ENCODE measurements at regions not wholly inside any gene's neighbourhood (a gene's known extent, or its start where the extent isn't known, plus 50 kb on each side); places are given as distances from the start of the nearest gene placed in this dataset.

DNA sequence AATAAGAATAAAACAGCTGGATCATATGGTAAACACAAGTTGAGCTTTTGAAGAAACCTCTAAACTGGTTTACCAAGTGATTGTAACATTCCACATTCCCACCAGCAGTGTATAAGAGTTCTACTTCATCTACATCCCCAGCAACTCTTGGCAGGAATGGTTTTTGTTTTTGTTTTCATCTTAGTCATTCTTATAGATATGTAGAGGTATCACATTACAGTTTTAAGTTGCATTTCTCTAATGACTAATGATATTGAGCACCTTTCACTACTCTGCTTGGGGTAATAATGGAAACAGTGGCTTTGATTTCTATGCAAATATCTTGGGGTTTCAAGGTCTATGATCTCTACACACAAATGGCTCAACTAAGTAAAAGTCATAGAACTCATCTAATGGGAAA is 614.5 kb downstream of the TBC1D4 start:
- Mint-ChIP-seq H3K36me3 (ENCODE audit: low read depth) (no peaks in the 10 kb centered on the region), H3K4me1 (ENCODE audit: low read depth) (no peaks in the 10 kb centered on the region), H3K4me3 (no peak overlapping the region)

DNA sequence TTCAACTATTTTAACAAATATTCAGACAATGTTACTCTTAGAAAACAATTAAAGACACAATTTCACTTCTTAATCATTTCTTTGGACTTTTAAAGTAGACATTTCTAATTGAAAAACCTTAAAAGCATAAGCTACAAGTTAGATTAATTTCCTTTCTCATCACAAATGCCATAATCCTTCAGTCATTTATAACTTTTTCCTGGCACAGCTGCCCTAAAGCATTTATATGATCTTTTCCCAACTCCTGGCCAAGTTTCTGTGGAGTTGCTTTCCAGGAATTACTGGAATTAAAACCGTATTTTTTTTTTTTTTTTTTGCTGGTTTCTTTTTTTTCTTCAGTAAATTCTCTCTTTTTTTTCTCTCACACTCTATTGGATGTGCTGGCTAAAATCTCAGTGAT is 615.9 kb downstream of the TBC1D4 start:
- DNase-seq (ENCODE audit: low spot score) = no peak
- peaks cover 3% of the 10 kb centered on the region for H3K9me3 Mint-ChIP-seq
- H3K36me3 Mint-ChIP-seq (ENCODE audit: low read depth) = no peaks in the 10 kb centered on the region
- no peak overlapping the region for H3K4me3 Mint-ChIP-seq
- no peak overlapping the region for H3K27ac Mint-ChIP-seq
- no peaks in the 10 kb centered on the region for H3K4me1 Mint-ChIP-seq (ENCODE audit: low read depth)
- H3K27me3 Mint-ChIP-seq (ENCODE audit: low read depth) = no peaks in the 10 kb centered on the region

More for the DNA sequence above, 614.5 kb downstream of the TBC1D4 start:
- DNase-seq (ENCODE audit: low spot score) = no peak
- Mint-ChIP-seq H3K27me3 (ENCODE audit: low read depth) (no peaks in the 10 kb centered on the region), H3K9me3 (peaks cover 3% of the 10 kb centered on the region), H3K27ac (no peak overlapping the region)

DNA sequence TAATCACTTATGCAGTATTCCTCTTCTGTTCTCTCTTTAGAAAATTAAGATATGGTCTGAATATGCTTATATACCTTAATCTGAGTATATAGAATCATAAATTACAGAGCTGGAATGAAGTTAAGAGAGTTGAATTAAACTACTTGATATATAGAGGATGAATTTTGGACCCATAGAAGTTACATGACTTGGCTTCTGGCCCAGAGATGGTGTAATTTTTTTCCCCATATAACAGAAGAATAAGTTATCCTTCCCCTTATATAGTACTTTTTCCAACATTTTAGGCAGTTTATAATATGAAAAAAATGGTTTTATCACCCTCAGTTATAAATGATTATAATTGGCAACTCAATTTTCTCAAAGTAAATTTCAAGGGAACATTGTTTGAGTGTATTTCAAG is 616.3 kb downstream of the TBC1D4 start:
- Mint-ChIP-seq H3K36me3 (ENCODE audit: low read depth) (no peaks in the 10 kb centered on the region), H3K4me3 (no peak overlapping the region), H3K9me3 (peaks cover 3% of the 10 kb centered on the region), H3K4me1 (ENCODE audit: low read depth) (no peaks in the 10 kb centered on the region), H3K27me3 (ENCODE audit: low read depth) (no peaks in the 10 kb centered on the region), H3K27ac (no peak overlapping the region)
- DNase-seq (ENCODE audit: low spot score) = no peak

DNA sequence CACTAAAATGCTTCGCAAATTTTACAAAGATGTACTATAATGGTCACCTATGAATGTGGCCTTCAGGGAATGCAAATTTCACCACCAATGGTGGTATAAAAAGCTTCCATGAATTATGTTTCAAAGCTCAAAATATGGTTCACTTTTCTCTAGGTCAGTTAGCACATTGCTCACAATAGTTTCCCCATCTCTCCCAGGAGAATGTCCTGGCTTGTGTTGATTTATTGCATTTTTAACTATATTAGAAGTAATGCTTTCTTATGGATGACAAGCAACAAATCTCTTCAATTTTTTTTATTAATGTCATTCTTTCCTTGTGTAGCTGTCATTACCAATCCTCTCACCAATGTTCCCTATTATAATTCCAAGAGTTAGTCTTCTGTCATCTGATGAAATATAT is 621.2 kb downstream of the TBC1D4 start:
- no peak for DNase-seq (ENCODE audit: low spot score)
- no peak overlapping the region for H3K27ac Mint-ChIP-seq
- H3K4me1 Mint-ChIP-seq (ENCODE audit: low read depth) = no peaks in the 10 kb centered on the region
- H3K27me3 Mint-ChIP-seq (ENCODE audit: low read depth) = no peaks in the 10 kb centered on the region
- H3K4me3 Mint-ChIP-seq = no peak overlapping the region
- no peaks in the 10 kb centered on the region for H3K9me3 Mint-ChIP-seq
- H3K36me3 Mint-ChIP-seq (ENCODE audit: low read depth) = no peaks in the 10 kb centered on the region

DNA sequence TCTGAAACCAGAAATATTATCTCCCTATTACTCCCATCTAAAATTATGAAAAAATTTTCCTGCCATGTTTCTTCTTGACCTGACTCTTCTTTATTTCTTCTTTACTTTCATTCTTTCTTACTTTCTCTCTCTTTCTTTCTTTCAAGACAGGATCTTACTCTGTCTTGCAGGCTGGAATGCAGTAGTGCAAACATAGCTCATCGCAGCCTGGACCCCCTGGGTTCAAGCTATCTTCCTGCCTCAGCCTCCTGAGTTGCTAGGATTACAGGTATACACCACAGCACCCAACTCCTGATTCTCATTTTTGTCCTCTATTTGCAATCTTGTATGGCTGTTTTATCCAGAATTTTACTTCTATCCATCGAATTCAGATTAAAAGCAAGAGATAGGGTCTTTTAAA is 631.1 kb downstream of the TBC1D4 start:
- DNase-seq (ENCODE audit: low spot score) = no peak
- Mint-ChIP-seq H3K4me1 (ENCODE audit: low read depth) (no peaks in the 10 kb centered on the region), H3K4me3 (no peak overlapping the region), H3K9me3 (no peaks in the 10 kb centered on the region), H3K36me3 (ENCODE audit: low read depth) (no peaks in the 10 kb centered on the region), H3K27me3 (ENCODE audit: low read depth) (no peaks in the 10 kb centered on the region), H3K27ac (no peak overlapping the region)

DNA sequence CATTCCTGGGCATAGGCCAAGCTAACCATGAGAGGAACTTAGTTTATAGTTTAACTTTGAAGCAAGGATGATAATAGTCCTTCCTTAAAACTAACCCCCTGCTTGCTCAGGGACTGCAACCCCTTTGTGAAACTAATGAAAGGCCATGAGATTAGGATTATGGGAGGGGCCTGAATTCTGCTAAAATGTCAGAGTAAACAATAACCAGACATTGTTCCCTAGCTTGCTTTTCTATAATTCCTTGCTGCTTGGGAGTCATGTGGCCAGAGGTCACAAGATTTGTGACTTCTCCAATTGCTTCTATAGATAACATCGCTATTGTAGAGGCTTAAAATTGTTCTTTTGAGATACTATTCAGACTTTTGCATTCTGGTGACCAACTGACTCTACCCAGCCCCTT is 634.0 kb downstream of the TBC1D4 start:
- no peaks in the 10 kb centered on the region for H3K4me1 Mint-ChIP-seq (ENCODE audit: low read depth)
- no peak overlapping the region for H3K27ac Mint-ChIP-seq
- no peaks in the 10 kb centered on the region for H3K36me3 Mint-ChIP-seq (ENCODE audit: low read depth)
- no peak overlapping the region for H3K4me3 Mint-ChIP-seq
- DNase-seq (ENCODE audit: low spot score) = no peak
- H3K9me3 Mint-ChIP-seq = no peaks in the 10 kb centered on the region
- no peaks in the 10 kb centered on the region for H3K27me3 Mint-ChIP-seq (ENCODE audit: low read depth)

DNA sequence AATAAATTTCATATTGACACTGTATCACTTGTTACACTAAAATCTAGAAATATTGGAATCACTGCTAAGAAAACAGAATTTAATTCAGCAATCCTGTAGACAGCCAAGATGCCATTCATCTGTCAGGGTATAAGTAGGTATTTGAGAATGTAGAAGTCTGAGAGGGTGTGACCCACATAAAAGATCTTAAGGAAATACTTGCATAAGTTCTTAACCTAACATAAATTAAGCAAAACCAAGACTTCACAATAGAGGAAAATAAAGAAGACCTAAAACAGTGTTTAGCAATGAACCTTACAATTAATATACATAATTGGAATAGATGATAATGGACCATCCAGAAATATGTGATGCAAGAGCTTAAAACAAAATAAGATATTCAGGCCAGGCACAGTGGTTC is 636.2 kb downstream of the TBC1D4 start:
- H3K27ac Mint-ChIP-seq = no peak overlapping the region
- no peaks in the 10 kb centered on the region for H3K4me1 Mint-ChIP-seq (ENCODE audit: low read depth)

DNA sequence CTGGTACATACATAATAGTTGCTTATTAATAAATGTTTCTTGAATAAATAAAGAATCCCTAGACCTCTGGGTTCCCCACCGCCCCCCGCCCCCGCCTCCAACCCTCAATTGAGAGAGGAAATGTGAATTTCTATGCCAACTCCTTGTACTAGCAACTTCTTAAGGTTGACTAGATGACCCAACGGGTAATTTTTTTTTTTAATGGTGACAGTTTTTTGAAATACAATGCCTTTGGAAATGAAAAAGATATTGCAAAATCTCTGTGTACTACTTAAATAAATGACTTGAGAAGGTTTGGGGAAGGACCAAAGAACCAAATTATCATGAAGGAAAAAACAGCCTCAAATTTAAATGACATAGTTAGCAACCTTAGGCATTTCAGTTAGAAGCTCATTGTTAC is 640.3 kb downstream of the TBC1D4 start:
- no peak for DNase-seq (ENCODE audit: low spot score)
- Mint-ChIP-seq H3K27ac (no peak overlapping the region), H3K4me1 (ENCODE audit: low read depth) (no peaks in the 10 kb centered on the region), H3K27me3 (ENCODE audit: low read depth) (no peaks in the 10 kb centered on the region), H3K9me3 (no peaks in the 10 kb centered on the region), H3K4me3 (no peak overlapping the region), H3K36me3 (ENCODE audit: low read depth) (no peaks in the 10 kb centered on the region)

More for the DNA sequence above, 636.2 kb downstream of the TBC1D4 start:
- no peaks in the 10 kb centered on the region for H3K36me3 Mint-ChIP-seq (ENCODE audit: low read depth)
- no peaks in the 10 kb centered on the region for H3K9me3 Mint-ChIP-seq
- H3K4me3 Mint-ChIP-seq = no peak overlapping the region
- DNase-seq (ENCODE audit: low spot score) = no peak
- no peaks in the 10 kb centered on the region for H3K27me3 Mint-ChIP-seq (ENCODE audit: low read depth)

DNA sequence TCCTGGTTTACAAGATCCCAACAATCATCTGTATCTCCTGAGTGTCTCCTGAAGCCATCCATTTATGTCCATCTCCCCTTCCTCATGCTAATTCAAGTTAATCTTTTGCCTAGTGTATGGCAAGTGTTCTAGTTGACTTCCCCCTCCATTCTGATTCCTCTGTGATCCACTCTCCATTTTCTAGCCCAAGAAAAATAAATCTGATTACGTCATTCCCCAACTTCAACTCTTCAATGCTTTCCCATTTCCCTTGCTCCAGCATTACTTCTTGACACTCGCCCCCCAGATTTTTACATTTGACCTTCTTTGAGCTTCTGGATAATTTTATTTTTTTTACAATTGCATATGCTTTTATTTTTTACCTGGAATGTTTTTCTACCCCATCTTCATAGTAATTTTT is 640.8 kb downstream of the TBC1D4 start:
- no peak overlapping the region for H3K27ac Mint-ChIP-seq
- H3K4me1 Mint-ChIP-seq (ENCODE audit: low read depth) = no peaks in the 10 kb centered on the region
- no peaks in the 10 kb centered on the region for H3K9me3 Mint-ChIP-seq
- H3K27me3 Mint-ChIP-seq (ENCODE audit: low read depth) = no peaks in the 10 kb centered on the region
- DNase-seq (ENCODE audit: low spot score) = no peak
- H3K4me3 Mint-ChIP-seq = no peak overlapping the region
- H3K36me3 Mint-ChIP-seq (ENCODE audit: low read depth) = no peaks in the 10 kb centered on the region

DNA sequence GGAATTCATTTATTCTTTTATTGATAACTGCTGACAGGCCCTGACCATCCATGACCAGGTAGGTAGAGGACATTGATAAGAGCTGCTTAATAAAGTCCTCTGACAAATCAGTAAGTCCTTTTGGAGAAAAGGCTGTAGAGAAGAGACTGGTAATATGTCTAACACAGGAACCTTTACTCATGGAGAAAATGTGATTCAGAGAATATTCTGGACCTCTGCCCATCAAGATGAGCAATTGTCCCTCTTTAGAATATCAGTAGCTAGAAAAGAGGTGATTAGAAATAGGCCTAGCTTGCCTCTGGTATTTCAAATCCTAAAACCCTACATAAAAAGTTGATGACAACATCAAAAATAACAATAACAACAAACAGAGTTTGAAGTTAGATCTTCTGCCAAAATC is 642.3 kb downstream of the TBC1D4 start:
- no peaks in the 10 kb centered on the region for H3K36me3 Mint-ChIP-seq (ENCODE audit: low read depth)
- no peak overlapping the region for H3K27ac Mint-ChIP-seq
- H3K4me3 Mint-ChIP-seq = no peak overlapping the region
- H3K4me1 Mint-ChIP-seq (ENCODE audit: low read depth) = no peaks in the 10 kb centered on the region
- DNase-seq (ENCODE audit: low spot score) = no peak
- no peaks in the 10 kb centered on the region for H3K9me3 Mint-ChIP-seq
- no peaks in the 10 kb centered on the region for H3K27me3 Mint-ChIP-seq (ENCODE audit: low read depth)

DNA sequence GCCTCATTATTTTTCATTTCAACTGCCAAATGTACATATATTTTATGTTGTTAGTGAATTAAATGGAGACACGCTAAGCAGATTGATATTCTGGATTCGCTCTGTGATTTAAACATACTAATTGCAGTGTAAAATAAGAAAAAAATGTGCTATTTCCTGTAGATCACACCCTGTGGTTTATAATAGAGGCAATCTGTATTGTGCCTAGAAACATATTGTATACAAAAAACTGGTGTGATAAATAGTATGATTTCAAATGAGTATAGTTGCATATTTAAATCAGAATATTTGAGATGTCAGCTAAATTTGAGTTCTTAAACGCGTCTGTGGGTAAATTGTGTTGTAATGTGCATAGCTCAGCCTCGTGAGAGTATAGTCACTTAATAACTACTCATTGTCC is 643.9 kb downstream of the TBC1D4 start:
- Mint-ChIP-seq H3K4me1 (ENCODE audit: low read depth) (no peaks in the 10 kb centered on the region), H3K36me3 (ENCODE audit: low read depth) (no peaks in the 10 kb centered on the region), H3K27me3 (ENCODE audit: low read depth) (no peaks in the 10 kb centered on the region), H3K4me3 (no peak overlapping the region), H3K9me3 (no peaks in the 10 kb centered on the region), H3K27ac (no peak overlapping the region)
- no peak for DNase-seq (ENCODE audit: low spot score)

DNA sequence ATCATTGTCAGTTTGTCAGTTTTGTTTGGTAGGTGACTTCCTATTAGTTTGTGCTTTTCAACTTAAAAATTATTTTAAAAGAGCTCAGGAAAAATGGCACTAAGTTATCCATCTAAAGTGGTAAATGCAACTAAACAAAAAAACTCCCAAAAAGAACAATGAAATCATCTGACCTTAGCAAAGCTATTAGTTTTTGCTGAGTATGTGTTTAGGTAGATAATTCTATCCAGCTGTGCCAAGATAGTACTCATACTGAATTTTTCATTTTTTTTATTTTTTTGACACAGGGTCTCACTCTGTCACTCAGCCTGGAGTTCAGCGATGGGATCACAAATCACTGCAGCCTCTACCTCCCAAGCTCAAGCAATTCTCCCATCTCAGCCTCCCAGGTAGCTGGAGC is 645.3 kb downstream of the TBC1D4 start:
- Mint-ChIP-seq H3K27ac (no peak overlapping the region), H3K27me3 (ENCODE audit: low read depth) (no peaks in the 10 kb centered on the region), H3K36me3 (ENCODE audit: low read depth) (no peaks in the 10 kb centered on the region), H3K9me3 (no peaks in the 10 kb centered on the region), H3K4me1 (ENCODE audit: low read depth) (no peaks in the 10 kb centered on the region), H3K4me3 (no peak overlapping the region)
- DNase-seq (ENCODE audit: low spot score) = no peak

DNA sequence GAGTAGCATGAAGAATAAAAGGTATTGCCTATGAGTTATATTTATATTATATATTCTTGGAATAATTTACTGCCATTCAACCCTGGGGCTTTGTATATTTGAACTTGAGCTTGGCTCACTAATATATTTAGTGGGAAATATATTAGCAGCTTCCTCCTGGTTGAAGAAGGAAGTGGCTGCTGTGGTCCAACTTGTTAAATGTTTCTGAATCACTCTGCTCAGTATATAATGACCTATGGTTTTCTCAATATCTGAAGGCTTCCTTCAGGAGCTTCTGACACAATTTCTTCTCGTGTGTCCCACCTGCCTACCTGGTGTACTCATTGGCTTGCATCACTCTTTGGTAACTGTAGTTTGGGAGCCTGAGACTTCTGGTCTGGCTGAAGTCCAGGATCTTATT is 646.4 kb downstream of the TBC1D4 start:
- no peaks in the 10 kb centered on the region for H3K27me3 Mint-ChIP-seq (ENCODE audit: low read depth)
- no peaks in the 10 kb centered on the region for H3K9me3 Mint-ChIP-seq
- no peaks in the 10 kb centered on the region for H3K4me1 Mint-ChIP-seq (ENCODE audit: low read depth)
- H3K36me3 Mint-ChIP-seq (ENCODE audit: low read depth) = no peaks in the 10 kb centered on the region
- H3K27ac Mint-ChIP-seq = no peak overlapping the region
- DNase-seq (ENCODE audit: low spot score) = no peak
- H3K4me3 Mint-ChIP-seq = no peak overlapping the region

DNA sequence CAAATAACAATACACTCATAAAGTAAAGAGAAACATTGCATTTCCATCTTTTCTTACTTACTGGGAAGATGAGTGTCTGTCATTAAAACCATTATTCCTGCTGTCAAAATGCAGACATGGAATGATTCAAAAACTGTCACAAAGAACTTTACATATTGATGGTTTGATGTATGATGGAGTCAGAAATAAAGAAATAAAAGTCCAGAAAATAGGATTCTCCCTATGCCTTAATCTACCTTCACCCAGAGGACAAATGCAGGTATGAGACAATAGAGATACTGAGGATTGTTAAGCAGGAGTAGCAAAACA is 656.1 kb downstream of the TBC1D4 start:
- Mint-ChIP-seq H3K27ac (no peak overlapping the region), H3K4me1 (ENCODE audit: low read depth) (no peaks in the 10 kb centered on the region), H3K9me3 (no peaks in the 10 kb centered on the region), H3K36me3 (ENCODE audit: low read depth) (no peaks in the 10 kb centered on the region), H3K27me3 (ENCODE audit: low read depth) (no peaks in the 10 kb centered on the region), H3K4me3 (no peak overlapping the region)
- no peak for DNase-seq (ENCODE audit: low spot score)

DNA sequence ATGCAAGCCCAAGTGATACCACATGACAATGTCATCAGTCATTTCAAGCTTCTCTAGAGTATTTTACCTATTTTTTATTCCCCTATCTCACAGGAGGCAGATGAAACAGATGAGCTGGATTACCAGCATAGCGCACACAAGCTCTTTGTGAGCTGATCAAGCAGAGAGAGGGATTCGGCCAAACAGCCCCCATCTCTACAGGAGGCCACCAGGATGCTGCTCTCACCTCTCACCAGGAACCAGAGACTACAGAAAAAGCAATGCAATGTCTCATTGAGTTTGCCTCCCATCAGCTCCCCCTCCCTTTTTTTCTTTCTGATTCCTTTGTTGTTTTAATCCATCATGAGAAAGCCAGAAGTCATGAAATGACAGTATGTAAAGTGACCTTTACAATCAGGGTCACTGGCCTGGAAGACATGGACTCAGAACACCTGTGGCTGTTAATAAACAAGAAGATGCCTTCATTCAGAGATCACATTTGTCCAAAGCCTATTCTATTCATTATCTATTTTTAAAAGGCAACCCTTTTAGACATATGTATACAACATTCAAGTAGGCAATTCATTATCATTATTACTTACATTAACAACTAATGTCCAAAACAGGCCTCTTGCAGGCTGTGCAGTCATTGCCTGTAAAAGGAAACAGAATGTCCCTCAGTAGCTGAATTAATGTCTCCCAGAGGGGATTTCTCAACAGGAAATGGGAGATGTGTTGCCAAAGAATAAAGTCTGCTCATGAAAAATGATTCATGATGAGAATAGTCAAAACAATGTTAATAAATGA is 656.6 kb downstream of the TBC1D4 start:
- H3K4me3 Mint-ChIP-seq = no peak overlapping the region
- no peak overlapping the region for H3K27ac Mint-ChIP-seq

More for the DNA sequence above, 656.6 kb downstream of the TBC1D4 start:
- Mint-ChIP-seq H3K36me3 (ENCODE audit: low read depth) (no peaks in the 10 kb centered on the region), H3K9me3 (no peaks in the 10 kb centered on the region), H3K27me3 (ENCODE audit: low read depth) (no peaks in the 10 kb centered on the region), H3K4me1 (ENCODE audit: low read depth) (no peaks in the 10 kb centered on the region)
- no peak for DNase-seq (ENCODE audit: low spot score)

All from T-helper 2 cell treated with Interferon-gamma antibody and Interleukin-4, amounts not matched to agents 5 μg/mL and 100 μg/mL, for 36 hours (primary cell).